Esophagus muscularis mucosa (tissue), 4 donors: ENCODE measurements at regions not wholly inside any gene's neighbourhood (a gene's known extent, or its start where the extent isn't known, plus 50 kb on each side); places are given as distances from the start of the nearest gene placed in this dataset.

ENCODE experiments used
- DNase-seq: peaks from one replicate; pipeline ENCODE4 v3.0.0-alpha.2; 2017; ENCODE audit errors: extremely low spot score
- H3K27ac ChIP-seq, 4 donors: fragments of 200-600 bp; sonication (generic); replicated peaks in 1 of 4; 1 replicate in 3 of 4; 2 replicates in 1 of 4; pipeline ENCODE4 v1.5.1; 2016 to 2019; ENCODE audit warnings: mild to moderate bottlenecking in 1 of 4
- H3K27me3 ChIP-seq, 4 donors: fragments of 200-600 bp; sonication (generic); one replicate each; pipeline versions ENCODE4 v1.5.1 to v1.6.0; 2016 to 2019
- H3K36me3 ChIP-seq, 4 donors: fragments of 200-600 bp; sonication (generic); one replicate each; pipeline ENCODE4 v1.5.1; 2016 to 2019
- H3K4me1 ChIP-seq, 4 donors: fragments of 200-600 bp; sonication (generic); one replicate each; pipeline ENCODE4 v1.5.1; 2016 to 2019
- H3K4me3 ChIP-seq, 4 donors: fragments of 200-600 bp; sonication (generic); 1 replicate in 2 of 4; 2 replicates in 2 of 4; pipeline ENCODE4 v1.5.1; 2016 to 2019; ENCODE audit warnings: mild to moderate bottlenecking in 4 of 4, moderate library complexity in 1 of 4
- H3K9me3 ChIP-seq, 4 donors: fragments of 200-600 bp; sonication (generic); 1 replicate in 3 of 4; 2 replicates in 1 of 4; pipeline ENCODE4 v1.5.1; 2016 to 2019
- EP300 ChIP-seq: sonication (generic); formaldehyde crosslinking; IDR thresholded peaks from one replicate; pipeline ENCODE4 v1.6.1; 2017; ENCODE audit warnings: antibody characterized with exemption
- POLR2A ChIP-seq: fragments of 450-650 bp; IDR thresholded peaks from one replicate; pipeline ENCODE4 v1.6.1; 2017; ENCODE audit warnings: antibody characterized with exemption, moderate library complexity, mild to moderate bottlenecking, low read depth
- POLR2AphosphoS5 ChIP-seq, 2 donors: sonication (generic); formaldehyde crosslinking; IDR thresholded peaks; one replicate each; pipeline ENCODE4 v1.6.1; 2017; ENCODE audit warnings: antibody characterized with exemption in 2 of 2
- WGBS: methylation state at CpG from one replicate; pipeline ENCODE4 v1.1.5; 2018; 5-methylcytosine and 5-hydroxymethylcytosine counted together
- intact Hi-C: fragments of 100-400 bp; cut with DNase I; formaldehyde crosslinking; loops from one replicate; pipeline ENCODE4 v1.15.1; 2023
- TF ChIP-seq, protein P1 (sequence below), 3 experiments: fragments of 200-600 bp in 2 of 3; fragments of 450-650 bp in 1 of 3; sonication (generic) in 2 of 3; IDR thresholded peaks; one replicate each; pipeline ENCODE4 v1.5.1; 2017 to 2019; ENCODE audit warnings: antibody characterized with exemption in 3 of 3, mild to moderate bottlenecking in 2 of 3, moderate library complexity in 1 of 3

DNA sequence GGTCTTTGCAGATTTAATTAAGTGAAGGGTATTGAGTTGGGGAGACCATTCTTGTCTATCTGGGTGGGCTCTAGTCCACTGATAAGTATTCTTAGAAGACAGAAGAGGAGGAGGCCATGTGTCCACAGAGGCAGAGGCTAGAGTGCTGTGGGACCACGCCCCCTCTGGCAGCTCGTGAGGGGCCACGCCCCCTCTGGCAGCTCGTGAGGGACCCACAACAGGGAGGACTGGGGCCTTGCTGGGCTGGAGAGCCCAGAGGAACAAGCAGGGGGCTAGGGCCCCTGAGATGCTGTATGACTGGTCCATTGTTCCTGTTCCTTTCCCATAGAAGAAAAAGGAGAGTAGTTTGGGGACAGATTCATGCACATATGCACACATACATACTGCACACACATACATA is 106.8 kb downstream of the METRNL start:
- Histone ChIP-seq H3K4me1 (peaks cover 19 to 40% (median 32%) of the 10 kb centered on the region in 4 donors), H3K9me3 (peaks cover 0 to 6% (median 0%) of the 10 kb centered on the region in 4 donors), H3K4me3 (no peak overlapping the region), H3K36me3 (no peaks in the 10 kb centered on the region), H3K27ac (no peak overlapping the region), H3K27me3 (no peaks in the 10 kb centered on the region)
- TF ChIP-seq, protein P1, sequence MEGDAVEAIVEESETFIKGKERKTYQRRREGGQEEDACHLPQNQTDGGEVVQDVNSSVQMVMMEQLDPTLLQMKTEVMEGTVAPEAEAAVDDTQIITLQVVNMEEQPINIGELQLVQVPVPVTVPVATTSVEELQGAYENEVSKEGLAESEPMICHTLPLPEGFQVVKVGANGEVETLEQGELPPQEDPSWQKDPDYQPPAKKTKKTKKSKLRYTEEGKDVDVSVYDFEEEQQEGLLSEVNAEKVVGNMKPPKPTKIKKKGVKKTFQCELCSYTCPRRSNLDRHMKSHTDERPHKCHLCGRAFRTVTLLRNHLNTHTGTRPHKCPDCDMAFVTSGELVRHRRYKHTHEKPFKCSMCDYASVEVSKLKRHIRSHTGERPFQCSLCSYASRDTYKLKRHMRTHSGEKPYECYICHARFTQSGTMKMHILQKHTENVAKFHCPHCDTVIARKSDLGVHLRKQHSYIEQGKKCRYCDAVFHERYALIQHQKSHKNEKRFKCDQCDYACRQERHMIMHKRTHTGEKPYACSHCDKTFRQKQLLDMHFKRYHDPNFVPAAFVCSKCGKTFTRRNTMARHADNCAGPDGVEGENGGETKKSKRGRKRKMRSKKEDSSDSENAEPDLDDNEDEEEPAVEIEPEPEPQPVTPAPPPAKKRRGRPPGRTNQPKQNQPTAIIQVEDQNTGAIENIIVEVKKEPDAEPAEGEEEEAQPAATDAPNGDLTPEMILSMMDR (IDR thresholded peaks at IDR 0.05): no peak
- no peak for TF ChIP-seq POLR2A
- no peak for TF ChIP-seq POLR2AphosphoS5 (IDR thresholded peaks at IDR 0.05)
- no peak for TF ChIP-seq EP300
- intact Hi-C loops: no loop called here
- WGBS: 8% methylated on average over 2 of the region's 4 CpGs
- no peak for DNase-seq

GRCh38 chr17:83186751-83187421 is 107.5 kb downstream of the METRNL start:
- H3K27me3 ChIP-seq: no peaks in the 10 kb centered on the region
- peaks cover 0 to 6% (median 0%) of the 10 kb centered on the region in 4 donors for H3K9me3 ChIP-seq
- no peak overlapping the region for H3K27ac ChIP-seq
- DNase-seq: no peak
- intact Hi-C loops: no loop called here
- no peak overlapping the region for H3K4me3 ChIP-seq
- H3K4me1 ChIP-seq: peaks cover 19 to 46% (median 37%) of the 10 kb centered on the region in 4 donors
- TF ChIP-seq, protein P1 (IDR thresholded peaks at IDR 0.05): no peak
- TF ChIP-seq POLR2A (no peak), POLR2AphosphoS5 (IDR thresholded peaks at IDR 0.05) (no peak), EP300 (no peak)
- 100% methylated on average over 2 of the region's 3 CpGs for WGBS
- H3K36me3 ChIP-seq: no peaks in the 10 kb centered on the region

DNA sequence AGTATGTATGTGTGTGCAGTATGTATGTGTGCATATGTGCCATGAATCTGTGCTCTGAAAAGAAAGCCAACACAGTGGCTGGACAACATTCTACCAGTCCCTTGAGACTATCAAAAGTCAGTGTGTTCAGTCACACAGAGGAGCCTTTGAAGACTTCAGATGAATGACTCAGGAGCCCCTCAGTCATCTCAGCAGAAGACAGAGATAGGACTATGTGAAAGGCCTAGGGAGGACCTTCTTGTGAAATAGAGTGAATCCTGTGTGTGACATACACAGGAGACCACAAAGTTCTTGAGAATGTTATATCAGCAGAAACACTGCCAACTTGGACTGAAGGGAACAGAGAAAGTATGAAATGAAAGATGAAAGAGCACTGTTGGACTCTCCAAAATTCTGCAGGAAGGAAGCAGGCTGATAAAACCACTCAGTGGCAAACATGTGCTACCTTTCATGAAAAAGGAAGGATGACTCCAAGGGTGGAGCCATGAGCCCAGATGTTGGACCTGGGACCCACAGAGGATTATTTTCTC is 108.4 kb downstream of the METRNL start:
- TF ChIP-seq EP300 (no peak), POLR2A (no peak), POLR2AphosphoS5 (IDR thresholded peaks at IDR 0.05) (no peak)
- TF ChIP-seq, protein P1 (IDR thresholded peaks at IDR 0.05): no peak
- Histone ChIP-seq H3K36me3 (no peaks in the 10 kb centered on the region), H3K9me3 (peaks cover 0 to 6% (median 0%) of the 10 kb centered on the region in 4 donors), H3K4me3 (no peak overlapping the region), H3K27me3 (no peaks in the 10 kb centered on the region), H3K4me1 (peaks cover 19 to 42% (median 38%) of the 10 kb centered on the region in 4 donors), H3K27ac (no peak overlapping the region)
- no peak for DNase-seq
- intact Hi-C loops: no loop called here

- Histone ChIP-seq H3K9me3 (peaks cover 0 to 6% (median 0%) of the 10 kb centered on the region in 4 donors), H3K36me3 (no peaks in the 10 kb centered on the region), H3K27ac (peak overlapping the region; percentile 61 to 80 (median 72)), H3K4me3 (peak overlapping the region in 1 of 4 donors; percentile 24), H3K27me3 (no peaks in the 10 kb centered on the region), H3K4me1 (peaks cover 12 to 46% (median 39%) of the 10 kb centered on the region in 4 donors)
- WGBS: 59% methylated on average over 25 of the region's 26 CpGs
- DNase-seq: no peak
- no peak for TF ChIP-seq EP300
- TF ChIP-seq, protein P1 (IDR thresholded peaks at IDR 0.05): no peak
- TF ChIP-seq POLR2A: no peak
- peak in 1 of 2 donors; percentile 34 for TF ChIP-seq POLR2AphosphoS5 (IDR thresholded peaks at IDR 0.05)
- intact Hi-C loops: no loop called here
Observed at GRCh38 chr17:83189044-83190003, 109.9 kb downstream of the METRNL start.
